Breast epithelium (tissue), 3 donors: ENCODE measurements at regions not wholly inside any gene's neighbourhood (a gene's known extent, or its start where the extent isn't known, plus 50 kb on each side); places are given as distances from the start of the nearest gene placed in this dataset.

Source experiments
- POLR2A ChIP-seq: fragments of 450-650 bp; IDR thresholded peaks from one replicate; pipeline ENCODE4 v1.6.1; 2016; ENCODE audit warnings: antibody characterized with exemption, mild to moderate bottlenecking, moderate library complexity
- TF ChIP-seq, protein P1 (sequence below), 3 donors: fragments of 450-650 bp; IDR thresholded peaks; one replicate each; pipeline ENCODE4 v1.5.1; 2016 to 2017; ENCODE audit warnings: antibody characterized with exemption in 3 of 3, mild to moderate bottlenecking in 3 of 3, moderate library complexity in 3 of 3

DNA sequence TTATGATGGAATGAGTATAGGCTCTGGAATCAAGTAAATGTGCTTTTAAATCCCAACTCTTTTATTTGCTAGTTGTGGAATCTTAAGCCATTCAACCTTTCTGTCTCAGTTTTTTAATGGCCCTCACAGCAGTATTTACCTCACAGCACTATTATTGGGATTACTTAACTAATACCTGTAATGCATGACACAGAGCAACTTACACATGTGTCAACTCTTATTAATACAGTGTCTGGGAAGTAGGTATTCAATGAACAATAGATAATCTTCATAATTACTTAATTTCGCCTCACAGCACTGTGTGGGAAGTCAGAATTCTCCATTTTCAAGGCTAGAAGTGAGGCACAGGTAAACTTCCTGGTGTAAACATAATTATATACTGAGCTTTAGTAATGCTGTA lies 149.7 kb upstream of the NUDT6 start:
- TF ChIP-seq, protein P1, sequence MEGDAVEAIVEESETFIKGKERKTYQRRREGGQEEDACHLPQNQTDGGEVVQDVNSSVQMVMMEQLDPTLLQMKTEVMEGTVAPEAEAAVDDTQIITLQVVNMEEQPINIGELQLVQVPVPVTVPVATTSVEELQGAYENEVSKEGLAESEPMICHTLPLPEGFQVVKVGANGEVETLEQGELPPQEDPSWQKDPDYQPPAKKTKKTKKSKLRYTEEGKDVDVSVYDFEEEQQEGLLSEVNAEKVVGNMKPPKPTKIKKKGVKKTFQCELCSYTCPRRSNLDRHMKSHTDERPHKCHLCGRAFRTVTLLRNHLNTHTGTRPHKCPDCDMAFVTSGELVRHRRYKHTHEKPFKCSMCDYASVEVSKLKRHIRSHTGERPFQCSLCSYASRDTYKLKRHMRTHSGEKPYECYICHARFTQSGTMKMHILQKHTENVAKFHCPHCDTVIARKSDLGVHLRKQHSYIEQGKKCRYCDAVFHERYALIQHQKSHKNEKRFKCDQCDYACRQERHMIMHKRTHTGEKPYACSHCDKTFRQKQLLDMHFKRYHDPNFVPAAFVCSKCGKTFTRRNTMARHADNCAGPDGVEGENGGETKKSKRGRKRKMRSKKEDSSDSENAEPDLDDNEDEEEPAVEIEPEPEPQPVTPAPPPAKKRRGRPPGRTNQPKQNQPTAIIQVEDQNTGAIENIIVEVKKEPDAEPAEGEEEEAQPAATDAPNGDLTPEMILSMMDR (IDR thresholded peaks at IDR 0.05), result no peak
- TF ChIP-seq POLR2A, result no peak
